ENCODE measurements at regions not wholly inside any gene's neighbourhood (a gene's known extent, or its start where the extent isn't known, plus 50 kb on each side); places are given as distances from the start of the nearest gene placed in this dataset.

GRCh38 chr2:104476563-104476988 is 377.3 kb upstream of the POU3F3 start (continued):
- TF ChIP-seq PAXIP1 (CRISPR knock-in tag; conservative IDR thresholded peaks at IDR 0.05): peak; percentile 87
- TF ChIP-seq SP1 (IDR thresholded peaks at IDR 0.05): no peak
- TF ChIP-seq SP1 (CRISPR knock-in tag; IDR thresholded peaks at IDR 0.05): no peak
- TF ChIP-seq EP300 (IDR thresholded peaks at IDR 0.05; ENCODE audit: low read depth in 2 of 2, low read length in 2 of 2): peak; percentile 60 to 81; a peak in 3 of 4 replicates
- no peak for TF ChIP-seq EP300 (CRISPR knock-in tag; IDR thresholded peaks at IDR 0.05; ENCODE audit: borderline replicate concordance)
- TF ChIP-seq ZNF652 (CRISPR knock-in tag; IDR thresholded peaks at IDR 0.05; ENCODE audit: borderline replicate concordance, low read depth): 0 out of 2 replicates have a peak, but pooled peaks have one; percentile 11
- no peak for TF ChIP-seq NFKB2 (CRISPR knock-in tag; IDR thresholded peaks at IDR 0.05; ENCODE audit: borderline replicate concordance)
- TF ChIP-seq PPARG (CRISPR knock-in tag; conservative IDR thresholded peaks at IDR 0.05): peak; percentile 63
- peak; percentile 27; the same call in 1 of the 2 replicates for TF ChIP-seq THAP11 (CRISPR knock-in tag; IDR thresholded peaks at IDR 0.05)
- TF ChIP-seq DPF2 (CRISPR knock-in tag; IDR thresholded peaks at IDR 0.05; ENCODE audit: borderline replicate concordance, low read depth): peak; percentile 59; the same call in 1 of the 2 replicates
- TF ChIP-seq TEAD2 (CRISPR knock-in tag; IDR thresholded peaks at IDR 0.05): no peak
- TF ChIP-seq HDAC1 (CRISPR knock-in tag; IDR thresholded peaks at IDR 0.05): peak; percentile 41; the same call in 1 of the 2 replicates
- TF ChIP-seq CREM (IDR thresholded peaks at IDR 0.05): peak; percentile 54
- TF ChIP-seq CREM (CRISPR knock-in tag; IDR thresholded peaks at IDR 0.05): no peak
- TF ChIP-seq CHD4 (IDR thresholded peaks at IDR 0.05; ENCODE audit: borderline replicate concordance, low read length): 0 out of 2 replicates have a peak, but pooled peaks have one; percentile 7
- no peak for TF ChIP-seq MBNL3 (CRISPR knock-in tag; conservative IDR thresholded peaks at IDR 0.05)
- TF ChIP-seq ZFP82 (CRISPR knock-in tag; IDR thresholded peaks at IDR 0.05; ENCODE audit: borderline replicate concordance): no peak
- TF ChIP-seq RBFOX2 (IDR thresholded peaks at IDR 0.05; ENCODE audit: low read depth, low read length): 0 out of 2 replicates have a peak, but pooled peaks have one; percentile 31

Measured in HepG2 (cell line).